DOHH2 (cell line): ENCODE measurements at regions not wholly inside any gene's neighbourhood (a gene's known extent, or its start where the extent isn't known, plus 50 kb on each side); places are given as distances from the start of the nearest gene placed in this dataset.

Source experiments
- H3F3A ChIP-seq: fragments of 200-600 bp; sonication (generic), shearing (Covaris generic); 2 replicates; pipeline ENCODE4 v1.6.0; 2016; ENCODE audit warnings: antibody characterized with exemption, mild to moderate bottlenecking; ENCODE audit not compliant: control insufficient read depth, insufficient read depth
- H3K27ac ChIP-seq: fragments of 200-600 bp; sonication (generic); 2 replicates; pipeline ENCODE4 v1.5.1; 2014; ENCODE audit warnings: low read depth, mild to moderate bottlenecking, low read length, moderate library complexity
- H3K27me3 ChIP-seq: fragments of 200-600 bp; sonication (generic); 2 replicates; pipeline ENCODE4 v1.6.1; 2014; ENCODE audit warnings: mild to moderate bottlenecking, low read length, mixed read lengths; ENCODE audit not compliant: control insufficient read depth
- H3K36me3 ChIP-seq: fragments of 200-600 bp; sonication (generic); 2 replicates; pipeline ENCODE4 v1.6.1; 2014; ENCODE audit warnings: mild to moderate bottlenecking, low read length, moderate library complexity, mixed read lengths; ENCODE audit not compliant: control insufficient read depth
- H3K4me1 ChIP-seq: fragments of 200-600 bp; sonication (generic); 2 replicates; pipeline ENCODE4 v1.6.1; 2014; ENCODE audit warnings: mild to moderate bottlenecking, low read length, mixed read lengths; ENCODE audit not compliant: control insufficient read depth
- H3K4me2 ChIP-seq: fragments of 200-600 bp; sonication (generic); 2 replicates; pipeline ENCODE4 v1.6.0; 2014; ENCODE audit warnings: mild to moderate bottlenecking, low read length, moderate library complexity
- H3K4me3 ChIP-seq: fragments of 200-600 bp; sonication (generic); 2 replicates; pipeline ENCODE4 v1.5.1; 2014; ENCODE audit warnings: mild to moderate bottlenecking, low read length, mixed read lengths
- H3K79me2 ChIP-seq: fragments of 200-600 bp; sonication (generic); 2 replicates; pipeline ENCODE4 v1.6.1; 2014; ENCODE audit warnings: mild to moderate bottlenecking, low read length, mixed read lengths; ENCODE audit not compliant: control insufficient read depth
- H3K9me2 ChIP-seq: fragments of 200-600 bp; sonication (generic); replicated peaks from 2 replicates; pipeline ENCODE4 v1.6.1; 2014; ENCODE audit warnings: mild to moderate bottlenecking, low read length, mixed read lengths; ENCODE audit not compliant: control insufficient read depth
- H3K9me3 ChIP-seq: fragments of 200-600 bp; sonication (generic); 2 replicates; pipeline ENCODE4 v1.6.1; 2014; ENCODE audit warnings: antibody characterized with exemption, low read length, mixed read lengths; ENCODE audit not compliant: control insufficient read depth, insufficient read depth
- H4K20me1 ChIP-seq: fragments of 200-600 bp; sonication (generic); 2 replicates; pipeline ENCODE4 v1.6.0; 2014; ENCODE audit warnings: low read depth, mild to moderate bottlenecking, antibody characterized with exemption, low read length, moderate library complexity; ENCODE audit not compliant: control insufficient read depth, insufficient read depth
- CTCF ChIP-seq: fragments of 200-600 bp; sonication (generic); IDR thresholded peaks from one replicate; pipeline ENCODE4 v1.5.1; 2014; ENCODE audit warnings: antibody characterized with exemption, mild to moderate bottlenecking, low read depth, low read length; ENCODE audit not compliant: poor library complexity, severe bottlenecking
- EZH2phosphoT487 ChIP-seq: fragments of 200-600 bp; sonication (generic); IDR thresholded peaks from 2 replicates; pipeline ENCODE4 v1.6.1; 2017; ENCODE audit warnings: borderline replicate concordance, mild to moderate bottlenecking, antibody characterized with exemption, low read length, moderate library complexity, mixed read lengths

- peaks cover under 1% of the 10 kb centered on the region; the same call in 1 of the 2 replicates for H3K27me3 ChIP-seq
- no peak overlapping the region for H3K27ac ChIP-seq
- no peaks in the 10 kb centered on the region for H4K20me1 ChIP-seq
- H3K4me1 ChIP-seq: peaks cover 3% of the 10 kb centered on the region; the same call in 1 of the 2 replicates
- no peaks in the 10 kb centered on the region for H3K9me2 ChIP-seq
- no peak overlapping the region for H3K4me2 ChIP-seq
- H3K79me2 ChIP-seq: no peaks in the 10 kb centered on the region
- TF ChIP-seq CTCF (no peak), EZH2phosphoT487 (no peak)
- no peak overlapping the region for H3K4me3 ChIP-seq
- H3K36me3 ChIP-seq: no peaks in the 10 kb centered on the region
- peaks cover 10% of the 10 kb centered on the region for H3K9me3 ChIP-seq
- no peaks in the 10 kb centered on the region for H3F3A ChIP-seq
Observed at GRCh38 chr6:166104107-166104506, 63.5 kb downstream of the TBXT start.

GRCh38 chr6:166101819-166102419, 65.7 kb downstream of the TBXT start:
- no peak overlapping the region for H3K4me2 ChIP-seq

GRCh38 chr6:166097914-166098522, 69.6 kb downstream of the TBXT start:
- Histone ChIP-seq H3K4me2 (no peak overlapping the region), H3K79me2 (no peaks in the 10 kb centered on the region), H3K9me3 (peaks cover 10% of the 10 kb centered on the region), H3K27me3 (no peaks in the 10 kb centered on the region), H3K4me1 (no peaks in the 10 kb centered on the region), H4K20me1 (no peaks in the 10 kb centered on the region), H3F3A (no peaks in the 10 kb centered on the region), H3K9me2 (no peaks in the 10 kb centered on the region), H3K36me3 (no peaks in the 10 kb centered on the region), H3K27ac (no peak overlapping the region), H3K4me3 (no peak overlapping the region)
- peak; percentile 71 for TF ChIP-seq CTCF
- no peak for TF ChIP-seq EZH2phosphoT487

More at GRCh38 chr6:166101819-166102419, 65.7 kb downstream of the TBXT start:
- TF ChIP-seq EZH2phosphoT487: no peak
- no peak for TF ChIP-seq CTCF
- Histone ChIP-seq H3F3A (no peaks in the 10 kb centered on the region), H3K36me3 (no peaks in the 10 kb centered on the region), H3K4me3 (no peak overlapping the region), H3K27me3 (no peaks in the 10 kb centered on the region), H3K4me1 (peaks cover 3% of the 10 kb centered on the region; the same call in 1 of the 2 replicates), H3K27ac (no peak overlapping the region), H4K20me1 (no peaks in the 10 kb centered on the region), H3K79me2 (no peaks in the 10 kb centered on the region), H3K9me2 (no peaks in the 10 kb centered on the region), H3K9me3 (peaks cover 10% of the 10 kb centered on the region)
